Lung (tissue), 12 donors: ENCODE measurements at regions not wholly inside any gene's neighbourhood (a gene's known extent, or its start where the extent isn't known, plus 50 kb on each side); places are given as distances from the start of the nearest gene placed in this dataset. TPM values are rescaled to one million over a fixed set of nuclear protein-coding genes. Genes with fewer than 3 reads are reported as not detected.

Experiments
- ATAC-seq: fragments of 200-7000 bp; cut with Tn5 transposase; one replicate; pipeline ENCODE4 v1.9.1; 2020; ENCODE audit warnings: moderate number of reproducible peaks; ENCODE audit not compliant: insufficient read depth, low FRiP score
- DNase-seq, 3 donors: peaks; one replicate each; pipeline ENCODE4 v3.0.0-alpha.2; 2013 to 2017
- H3K27ac ChIP-seq, 2 donors: one replicate each; pipeline ENCODE4 v1.5.1; 2013; ENCODE audit warnings: mild to moderate bottlenecking in 2 of 2, moderate library complexity in 2 of 2, control low read depth in 1 of 2, inconsistent platforms in 1 of 2, low read depth in 1 of 2, low read length in 1 of 2
- H3K27me3 ChIP-seq, 3 donors: one replicate each; pipeline ENCODE4 v1.5.1; 2013; ENCODE audit warnings: low read length in 2 of 3; ENCODE audit not compliant: control insufficient read depth in 3 of 3, insufficient read depth in 3 of 3
- H3K36me3 ChIP-seq, 4 donors: one replicate each; pipeline ENCODE4 v1.5.1; 2013; ENCODE audit warnings: low read length in 4 of 4, mild to moderate bottlenecking in 1 of 4, moderate library complexity in 1 of 4; ENCODE audit not compliant: control insufficient read depth in 4 of 4, insufficient read depth in 4 of 4
- H3K4me1 ChIP-seq, 5 donors: one replicate each; pipeline ENCODE4 v1.5.1; 2013; ENCODE audit warnings: low read length in 5 of 5, mild to moderate bottlenecking in 2 of 5, moderate library complexity in 1 of 5; ENCODE audit not compliant: control insufficient read depth in 5 of 5, insufficient read depth in 5 of 5
- H3K4me3 ChIP-seq: one replicate; pipeline ENCODE4 v1.5.1; 2013; ENCODE audit warnings: mild to moderate bottlenecking, control low read depth, moderate library complexity
- H3K9ac ChIP-seq, 2 donors: one replicate each; pipeline ENCODE4 v1.5.1; 2013; ENCODE audit warnings: low read length in 2 of 2, control low read depth in 1 of 2; ENCODE audit not compliant: insufficient read depth in 1 of 2
- H3K9me3 ChIP-seq, 4 donors: one replicate each; pipeline ENCODE4 v1.5.1; 2013; ENCODE audit warnings: low read length in 3 of 4, mild to moderate bottlenecking in 1 of 4, moderate library complexity in 1 of 4; ENCODE audit not compliant: control insufficient read depth in 4 of 4, insufficient read depth in 3 of 4
- CTCF ChIP-seq: IDR thresholded peaks from 2 replicates; pipeline ENCODE4 v1.5.1; 2012; ENCODE audit warnings: mild to moderate bottlenecking; ENCODE audit errors: control extremely low read depth, extremely low read depth
- WGBS, 2 donors: extraction: QIAGEN DNeasy Blood & Tissue Kit; methylation state at CpG; one replicate each; pipeline ENCODE4 v1.1.7; 2013; 5-methylcytosine and 5-hydroxymethylcytosine counted together
- small RNA-seq: library from RNA; depleted of rRNA; stranded (forward); fragments of <200 nt; gene quantifications from one replicate; pipeline ENCODE3, GENCODE V24; 2014; ENCODE audit warnings: low replicate concordance
- donor health status: control.
- donor health status: control.
- donor health status: Bipolar disorder and iron deficiency.
- donor health status: healthy.
- donor health status: DM: yes; HTN: yes; CAD: no.

GRCh38 chr5:1933364-1934055 is 50.8 kb upstream of the IRX4 start:
- no peak for DNase-seq
- 82 to 92% methylated on average over 14 of the region's 14 CpGs for WGBS, 2 donors
- no peak for ATAC-seq
- Histone ChIP-seq H3K9me3 (peaks cover 0 to 17% (median 0%) of the 10 kb centered on the region in 4 donors), H3K36me3 (no peaks in the 10 kb centered on the region), H3K4me1 (peaks cover 0 to 15% (median 5%) of the 10 kb centered on the region in 5 donors), H3K27me3 (peaks cover 7 to 41% (median 19%) of the 10 kb centered on the region in 3 donors), H3K27ac (no peak overlapping the region), H3K4me3 (no peak overlapping the region), H3K9ac (no peak overlapping the region)
- TF ChIP-seq CTCF: no peak

Small RNA genes in the stretch of these regions (small RNA-seq; reads per million reads assigned to genes)
- gene AC092266.1 (not detected), gene RF00019 (not detected)
